GM12878 (cell line): ENCODE measurements at regions not wholly inside any gene's neighbourhood (a gene's known extent, or its start where the extent isn't known, plus 50 kb on each side); places are given as distances from the start of the nearest gene placed in this dataset.

Experiments
- ATAC-seq: fragments of 200-7000 bp; cut with Tn5 transposase; 3 replicates; pipeline ENCODE4 v1.9.1; 2020; ENCODE audit warnings: mild to moderate bottlenecking, moderate library complexity
- BruUV-seq: library from RNA; stranded (reverse); fragments of 400-500 nt; replicated peaks from 2 replicates; lab custom pipeline; 2021; lab: Mats Ljungman, UMichigan
- CTCF ChIA-PET: fragments of 300-600 bp; sonication (Branson Sonifier 250); formaldehyde crosslinking; extraction: SDS; loops from one replicate; lab custom pipeline; 2021; ENCODE audit warnings: inconsistent platforms; lab: Yijun Ruan, JAX
- POLR2A ChIA-PET: fragments of 350-600 bp; formaldehyde crosslinking; extraction: SDS; loops from one replicate; lab custom pipeline; 2021; ENCODE audit warnings: inconsistent platforms; lab: Charles Lee
- RAD21 ChIA-PET: fragments of 300-600 bp; sonication (Branson Sonifier 250); formaldehyde crosslinking; loops from one replicate; lab custom pipeline; 2023; ENCODE audit warnings: antibody characterized with exemption; ENCODE audit not compliant: unreplicated experiment; lab: Charles Lee
- SMC1A ChIA-PET: fragments of 300-600 bp; sonication (Branson Sonifier 250); formaldehyde crosslinking; loops from one replicate; lab custom pipeline; 2023; ENCODE audit not compliant: unreplicated experiment, uncharacterized antibody; lab: Charles Lee
- DNase-seq: peaks from one replicate; pipeline ENCODE4 v3.0.0-alpha.2; 2011; ENCODE audit warnings: low read depth, low spot score
- FAIRE-seq: peaks from 3 replicates; lab custom pipeline; 2011; peaks lifted over from hg19 to GRCh38; lab: Jason Lieb, UNC
- H2AFZ ChIP-seq: 2 replicates; pipeline ENCODE4 v1.6.0; 2011; ENCODE audit warnings: low read depth, low read length, control low read depth; ENCODE audit not compliant: control insufficient read depth
- H3K27ac ChIP-seq: 2 replicates; pipeline ENCODE4 v1.5.1; 2011; ENCODE audit warnings: control low read depth; ENCODE audit not compliant: control insufficient read depth, insufficient read depth
- H3K27me3 ChIP-seq, 2 experiments: replicated peaks in 1 of 2; 2 replicates each; pipeline versions ENCODE4 v1.6.0 to v1.6.1; 2011; ENCODE audit warnings: low read length in 1 of 2; ENCODE audit not compliant: control insufficient read depth in 2 of 2, insufficient read depth in 2 of 2
- H3K36me3 ChIP-seq, 2 experiments: 2 replicates each; pipeline ENCODE4 v1.5.1; 2011; ENCODE audit warnings: low read length in 1 of 2; ENCODE audit not compliant: control insufficient read depth in 2 of 2, insufficient read depth in 2 of 2
- H3K4me1 ChIP-seq: 2 replicates; pipeline ENCODE4 v1.6.1; 2011; ENCODE audit warnings: mild to moderate bottlenecking, low read length, moderate library complexity, mixed read lengths; ENCODE audit not compliant: control insufficient read depth, insufficient read depth
- H3K4me2 ChIP-seq: 2 replicates; pipeline ENCODE4 v1.6.0; 2011; ENCODE audit warnings: control low read depth; ENCODE audit not compliant: control insufficient read depth, insufficient read depth
- H3K4me3 ChIP-seq: fragments of 200-600 bp; sonication (generic); 2 replicates; pipeline ENCODE4 v1.5.1; 2016
- H3K79me2 ChIP-seq: 2 replicates; pipeline ENCODE4 v1.6.0; 2011; ENCODE audit warnings: low read length; ENCODE audit not compliant: control insufficient read depth, insufficient read depth
- H3K9ac ChIP-seq: 2 replicates; pipeline ENCODE4 v1.8.0; 2011; ENCODE audit warnings: low read length, control low read depth, mixed read lengths; ENCODE audit not compliant: control insufficient read depth, insufficient read depth
- H3K9me3 ChIP-seq: replicated peaks from 3 replicates; pipeline ENCODE4 v1.5.1; 2011; ENCODE audit warnings: mild to moderate bottlenecking, low read length; ENCODE audit not compliant: control insufficient read depth, insufficient read depth
- H4K20me1 ChIP-seq: 2 replicates; pipeline ENCODE4 v1.6.0; 2011; ENCODE audit not compliant: control insufficient read depth, insufficient read depth
- RELA ChIP-seq: fragments of 450-650 bp; IDR thresholded peaks from 2 replicates; pipeline ENCODE4 v1.8.0; 2014; ENCODE audit warnings: borderline replicate concordance; ENCODE audit not compliant: partially characterized antibody
- WGBS: methylation state at CpG from one replicate; pipeline ENCODE4 v1.1.6; 2016; ENCODE audit warnings: low lambda C conversion rate; ENCODE audit not compliant: insufficient replicate concordance, insufficient coverage; ENCODE audit errors: missing lambda C conversion rate; 5-methylcytosine and 5-hydroxymethylcytosine counted together
- in situ Hi-C: fragments of 300-500 bp; cut with MboI; formaldehyde crosslinking; loops from 9 replicates; pipeline ENCODE4 v1.14.3; 2018; ENCODE audit warnings: mixed read lengths
- intact Hi-C: fragments of 100-400 bp; cut with micrococcal nuclease; formaldehyde crosslinking; loops from one replicate; pipeline ENCODE4 v1.14.2; 2022; ENCODE audit not compliant: unreplicated experiment
- TF ChIP-seq, protein P1 (sequence below): fragments of 450-650 bp; IDR thresholded peaks from 2 replicates; pipeline ENCODE4 v1.6.1; 2017; ENCODE audit warnings: borderline replicate concordance
- TF ChIP-seq, protein P2 (sequence below): IDR thresholded peaks from 2 replicates; pipeline ENCODE4 v1.6.1; 2012; ENCODE audit warnings: low read length, inconsistent platforms
- TF ChIP-seq, protein P3 (sequence below): fragments of 450-650 bp; IDR thresholded peaks from 2 replicates; pipeline ENCODE4 v1.6.1; 2017; ENCODE audit warnings: low read depth, mild to moderate bottlenecking, moderate library complexity
- TF ChIP-seq, protein P4 (sequence below): fragments of 450-650 bp; formaldehyde crosslinking; IDR thresholded peaks from 2 replicates; pipeline ENCODE4 v1.4.0; 2022; ENCODE audit warnings: mild to moderate bottlenecking, moderate library complexity
- TF ChIP-seq, protein P5 (sequence below): IDR thresholded peaks from 2 replicates; pipeline ENCODE4 v1.6.1; 2011; ENCODE audit warnings: borderline replicate concordance, low read depth, mild to moderate bottlenecking, moderate library complexity, low read length; ENCODE audit not compliant: insufficient read depth, poor library complexity, severe bottlenecking

DNA sequence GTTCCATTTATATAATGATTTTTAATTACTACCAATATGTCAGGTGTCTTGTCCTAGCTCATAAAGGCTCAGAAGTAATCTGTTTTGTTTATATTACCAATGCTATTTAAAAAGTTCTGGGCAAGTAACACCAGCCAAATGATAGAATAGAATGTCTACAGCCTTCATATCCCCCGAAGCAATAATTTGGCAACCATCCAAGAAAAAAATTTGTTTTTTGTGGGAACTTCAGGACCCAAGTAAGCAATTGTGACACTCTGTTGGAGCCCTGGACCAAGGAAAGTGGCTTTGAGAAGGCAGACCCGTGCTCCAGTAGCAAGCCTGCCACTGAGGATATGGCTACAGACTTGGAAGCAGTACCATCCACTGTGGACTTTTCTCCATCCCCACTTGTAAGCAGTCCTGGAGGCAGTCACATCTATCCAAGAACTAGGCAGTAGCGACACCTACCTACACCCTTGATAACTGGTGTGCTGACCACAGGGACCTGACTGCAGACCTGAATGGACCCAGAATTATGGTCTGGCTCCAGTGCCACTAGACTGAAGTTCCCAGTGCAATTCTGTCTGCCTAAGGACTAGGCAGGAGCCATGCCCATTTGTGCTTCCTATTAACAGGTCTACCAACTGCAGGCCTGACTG is 870.7 kb upstream of the ADGRL2 start:
- RAD21 ChIA-PET = no interaction called here
- H3K36me3 ChIP-seq = no peaks in the 10 kb centered on the region
- H3K9me3 ChIP-seq = no peaks in the 10 kb centered on the region
- no peak for FAIRE-seq
- H2AFZ ChIP-seq = no peak overlapping the region
- H3K27me3 ChIP-seq = no peaks in the 10 kb centered on the region
- no peak for DNase-seq
- intact Hi-C loops = loop anchor here (10.0 kb wide), 1 partner anchor 715 kb away; no protein-coding TSS in a partner anchor
- H3K27ac ChIP-seq = no peak overlapping the region
- no peak overlapping the region for H3K4me2 ChIP-seq
- TF ChIP-seq, protein P1, sequence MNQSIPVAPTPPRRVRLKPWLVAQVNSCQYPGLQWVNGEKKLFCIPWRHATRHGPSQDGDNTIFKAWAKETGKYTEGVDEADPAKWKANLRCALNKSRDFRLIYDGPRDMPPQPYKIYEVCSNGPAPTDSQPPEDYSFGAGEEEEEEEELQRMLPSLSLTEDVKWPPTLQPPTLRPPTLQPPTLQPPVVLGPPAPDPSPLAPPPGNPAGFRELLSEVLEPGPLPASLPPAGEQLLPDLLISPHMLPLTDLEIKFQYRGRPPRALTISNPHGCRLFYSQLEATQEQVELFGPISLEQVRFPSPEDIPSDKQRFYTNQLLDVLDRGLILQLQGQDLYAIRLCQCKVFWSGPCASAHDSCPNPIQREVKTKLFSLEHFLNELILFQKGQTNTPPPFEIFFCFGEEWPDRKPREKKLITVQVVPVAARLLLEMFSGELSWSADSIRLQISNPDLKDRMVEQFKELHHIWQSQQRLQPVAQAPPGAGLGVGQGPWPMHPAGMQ = no peak
- TF ChIP-seq, protein P2, sequence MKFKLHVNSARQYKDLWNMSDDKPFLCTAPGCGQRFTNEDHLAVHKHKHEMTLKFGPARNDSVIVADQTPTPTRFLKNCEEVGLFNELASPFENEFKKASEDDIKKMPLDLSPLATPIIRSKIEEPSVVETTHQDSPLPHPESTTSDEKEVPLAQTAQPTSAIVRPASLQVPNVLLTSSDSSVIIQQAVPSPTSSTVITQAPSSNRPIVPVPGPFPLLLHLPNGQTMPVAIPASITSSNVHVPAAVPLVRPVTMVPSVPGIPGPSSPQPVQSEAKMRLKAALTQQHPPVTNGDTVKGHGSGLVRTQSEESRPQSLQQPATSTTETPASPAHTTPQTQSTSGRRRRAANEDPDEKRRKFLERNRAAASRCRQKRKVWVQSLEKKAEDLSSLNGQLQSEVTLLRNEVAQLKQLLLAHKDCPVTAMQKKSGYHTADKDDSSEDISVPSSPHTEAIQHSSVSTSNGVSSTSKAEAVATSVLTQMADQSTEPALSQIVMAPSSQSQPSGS = no peak
- TF ChIP-seq RELA = no peak
- TF ChIP-seq, protein P3, sequence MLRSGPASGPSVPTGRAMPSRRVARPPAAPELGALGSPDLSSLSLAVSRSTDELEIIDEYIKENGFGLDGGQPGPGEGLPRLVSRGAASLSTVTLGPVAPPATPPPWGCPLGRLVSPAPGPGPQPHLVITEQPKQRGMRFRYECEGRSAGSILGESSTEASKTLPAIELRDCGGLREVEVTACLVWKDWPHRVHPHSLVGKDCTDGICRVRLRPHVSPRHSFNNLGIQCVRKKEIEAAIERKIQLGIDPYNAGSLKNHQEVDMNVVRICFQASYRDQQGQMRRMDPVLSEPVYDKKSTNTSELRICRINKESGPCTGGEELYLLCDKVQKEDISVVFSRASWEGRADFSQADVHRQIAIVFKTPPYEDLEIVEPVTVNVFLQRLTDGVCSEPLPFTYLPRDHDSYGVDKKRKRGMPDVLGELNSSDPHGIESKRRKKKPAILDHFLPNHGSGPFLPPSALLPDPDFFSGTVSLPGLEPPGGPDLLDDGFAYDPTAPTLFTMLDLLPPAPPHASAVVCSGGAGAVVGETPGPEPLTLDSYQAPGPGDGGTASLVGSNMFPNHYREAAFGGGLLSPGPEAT = no peak
- TF ChIP-seq, protein P4, sequence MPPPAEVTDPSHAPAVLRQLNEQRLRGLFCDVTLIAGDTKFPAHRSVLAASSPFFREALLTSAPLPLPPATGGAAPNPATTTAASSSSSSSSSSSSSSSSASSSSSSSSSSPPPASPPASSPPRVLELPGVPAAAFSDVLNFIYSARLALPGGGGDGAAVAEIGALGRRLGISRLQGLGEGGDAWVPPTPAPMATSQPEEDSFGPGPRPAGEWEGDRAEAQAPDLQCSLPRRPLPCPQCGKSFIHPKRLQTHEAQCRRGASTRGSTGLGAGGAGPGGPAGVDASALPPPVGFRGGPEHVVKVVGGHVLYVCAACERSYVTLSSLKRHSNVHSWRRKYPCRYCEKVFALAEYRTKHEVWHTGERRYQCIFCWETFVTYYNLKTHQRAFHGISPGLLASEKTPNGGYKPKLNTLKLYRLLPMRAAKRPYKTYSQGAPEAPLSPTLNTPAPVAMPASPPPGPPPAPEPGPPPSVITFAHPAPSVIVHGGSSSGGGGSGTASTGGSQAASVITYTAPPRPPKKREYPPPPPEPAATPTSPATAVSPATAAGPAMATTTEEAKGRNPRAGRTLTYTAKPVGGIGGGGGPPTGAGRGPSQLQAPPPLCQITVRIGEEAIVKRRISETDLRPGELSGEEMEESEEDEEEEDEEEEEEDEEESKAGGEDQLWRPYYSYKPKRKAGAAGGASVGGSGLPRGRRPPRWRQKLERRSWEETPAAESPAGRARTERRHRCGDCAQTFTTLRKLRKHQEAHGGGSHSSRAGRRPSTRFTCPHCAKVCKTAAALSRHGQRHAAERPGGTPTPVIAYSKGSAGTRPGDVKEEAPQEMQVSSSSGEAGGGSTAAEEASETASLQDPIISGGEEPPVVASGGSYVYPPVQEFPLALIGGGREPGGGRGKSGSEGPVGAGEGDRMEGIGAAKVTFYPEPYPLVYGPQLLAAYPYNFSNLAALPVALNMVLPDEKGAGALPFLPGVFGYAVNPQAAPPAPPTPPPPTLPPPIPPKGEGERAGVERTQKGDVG (CRISPR knock-in tag) = no peak
- TF ChIP-seq, protein P5, sequence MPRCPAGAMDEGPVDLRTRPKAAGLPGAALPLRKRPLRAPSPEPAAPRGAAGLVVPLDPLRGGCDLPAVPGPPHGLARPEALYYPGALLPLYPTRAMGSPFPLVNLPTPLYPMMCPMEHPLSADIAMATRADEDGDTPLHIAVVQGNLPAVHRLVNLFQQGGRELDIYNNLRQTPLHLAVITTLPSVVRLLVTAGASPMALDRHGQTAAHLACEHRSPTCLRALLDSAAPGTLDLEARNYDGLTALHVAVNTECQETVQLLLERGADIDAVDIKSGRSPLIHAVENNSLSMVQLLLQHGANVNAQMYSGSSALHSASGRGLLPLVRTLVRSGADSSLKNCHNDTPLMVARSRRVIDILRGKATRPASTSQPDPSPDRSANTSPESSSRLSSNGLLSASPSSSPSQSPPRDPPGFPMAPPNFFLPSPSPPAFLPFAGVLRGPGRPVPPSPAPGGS = no peak
- TF ChIP-seq, all 136 proteins: peak for 0
- BruUV-seq = no TSS peak
- ChIA-PET CTCF (interaction anchor here (0.7 kb wide), 1 partner anchor 547 kb away, joined by 3 read pairs; no protein-coding TSS in a partner anchor), POLR2A (no interaction called here), SMC1A (no interaction called here)
- no peak overlapping the region for H3K9ac ChIP-seq
- WGBS = 2% methylated on average over 3 of the region's 3 CpGs
- no peak overlapping the region for H3K4me3 ChIP-seq
- H3K79me2 ChIP-seq = no peaks in the 10 kb centered on the region
- in situ Hi-C loops = no loop called here
- H4K20me1 ChIP-seq = no peaks in the 10 kb centered on the region
- no peaks in the 10 kb centered on the region for H3K4me1 ChIP-seq
- ATAC-seq = peak; percentile 32; the same call in 1 of the 3 replicates
